ENCODE measurements at regions not wholly inside any gene's neighbourhood (a gene's known extent, or its start where the extent isn't known, plus 50 kb on each side); places are given as distances from the start of the nearest gene placed in this dataset.

DNA sequence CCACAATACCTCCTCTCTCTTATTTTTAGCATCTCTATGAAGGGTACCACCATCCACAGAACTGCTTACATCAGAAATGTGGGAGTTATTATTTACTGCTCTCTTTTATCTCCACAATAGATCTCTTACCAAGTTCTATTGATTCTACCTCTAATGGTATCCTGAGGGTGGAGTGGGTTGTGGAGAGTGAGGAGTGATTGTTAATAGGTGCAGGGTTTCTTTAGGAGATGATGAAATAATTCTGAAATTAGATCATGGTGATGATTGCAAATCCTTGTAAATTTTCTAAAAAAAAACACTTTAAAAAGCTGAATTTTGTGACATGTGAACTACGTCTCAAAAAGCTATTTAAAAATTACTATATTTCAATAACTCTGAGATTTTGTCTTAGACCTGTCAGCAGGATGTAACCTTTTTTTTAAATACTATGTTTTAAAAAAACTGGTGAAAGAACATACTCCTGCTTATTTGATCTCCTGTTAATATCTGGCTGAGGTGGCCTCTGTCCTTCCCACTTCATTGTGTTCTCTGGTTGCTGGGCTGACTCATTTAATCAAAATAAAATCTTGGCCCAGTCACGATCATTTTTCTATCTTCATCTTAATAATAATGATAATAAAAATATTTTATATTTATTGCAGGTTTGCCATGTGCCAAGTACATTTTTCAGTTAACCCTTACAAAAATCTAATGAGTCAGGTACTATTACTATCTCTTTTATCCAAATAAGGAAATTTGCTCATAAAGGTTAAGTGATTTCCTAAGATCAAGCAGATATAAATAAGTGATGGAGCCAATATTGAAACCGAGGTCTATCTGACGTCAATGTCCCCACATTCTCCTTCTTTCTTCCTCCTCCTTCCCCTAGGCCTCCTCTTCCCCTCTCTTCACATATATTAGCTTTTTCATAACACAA lies 73.5 kb downstream of the GLUD2 start:
- no peak for TF ChIP-seq CTCF (IDR thresholded peaks at IDR 0.05)
- ChIA-PET CTCF (no interaction called here), POLR2A (no interaction called here)
- Mint-ChIP-seq H3K4me3 (no peak overlapping the region), H3K9me3 (no peaks in the 10 kb centered on the region), H3K36me3 (ENCODE audit: low read depth) (no peaks in the 10 kb centered on the region), H3K4me1 (ENCODE audit: low read depth) (no peaks in the 10 kb centered on the region), H3K27me3 (no peaks in the 10 kb centered on the region), H3K27ac (no peak overlapping the region)
- no peaks in the 10 kb centered on the region for H3K4me1 ChIP-seq (ENCODE audit: insufficient read depth, low read length)
- no peaks in the 10 kb centered on the region for H3K36me3 ChIP-seq (ENCODE audit: insufficient read depth, low read length)
- H3K27ac ChIP-seq (ENCODE audit: low read depth in 1 of 2, low read length in 2 of 2): no peak overlapping the region
- no peak for DNase-seq
- no peak for ATAC-seq (ENCODE audit: poor library complexity)
- intact Hi-C loops (cut with DNase I, micrococcal nuclease): no loop called here
- no peak overlapping the region for H3K4me3 ChIP-seq (ENCODE audit: low read length)
- H3K9me3 ChIP-seq (ENCODE audit: control insufficient read depth in 1 of 2, insufficient read depth in 1 of 2, low read length in 2 of 2): no peaks in the 10 kb centered on the region
- H3K27me3 ChIP-seq (ENCODE audit: control insufficient read depth in 1 of 2, insufficient read depth in 2 of 2, low read length in 2 of 2): no peaks in the 10 kb centered on the region

- H3K4me3 ChIP-seq (ENCODE audit: low read length): no peak overlapping the region
- Mint-ChIP-seq H3K4me3 (no peak overlapping the region), H3K9me3 (no peaks in the 10 kb centered on the region), H3K36me3 (ENCODE audit: low read depth) (no peaks in the 10 kb centered on the region), H3K4me1 (ENCODE audit: low read depth) (no peaks in the 10 kb centered on the region), H3K27me3 (no peaks in the 10 kb centered on the region), H3K27ac (no peak overlapping the region)
- no peaks in the 10 kb centered on the region for H3K27me3 ChIP-seq (ENCODE audit: control insufficient read depth in 1 of 2, insufficient read depth in 2 of 2, low read length in 2 of 2)
- no peaks in the 10 kb centered on the region for H3K9me3 ChIP-seq (ENCODE audit: control insufficient read depth in 1 of 2, insufficient read depth in 1 of 2, low read length in 2 of 2)
- DNase-seq: no peak
- intact Hi-C loops (cut with DNase I, micrococcal nuclease): no loop called here
- ChIA-PET CTCF (no interaction called here), POLR2A (no interaction called here)
- no peaks in the 10 kb centered on the region for H3K4me1 ChIP-seq (ENCODE audit: insufficient read depth, low read length)
- H3K27ac ChIP-seq (ENCODE audit: low read depth in 1 of 2, low read length in 2 of 2): no peak overlapping the region
- no peak for TF ChIP-seq CTCF (IDR thresholded peaks at IDR 0.05)
- ATAC-seq (ENCODE audit: poor library complexity): no peak
- H3K36me3 ChIP-seq (ENCODE audit: insufficient read depth, low read length): no peaks in the 10 kb centered on the region
Measured at GRCh38 chrX:121122332-121122731, 74.9 kb downstream of the GLUD2 start.

DNA sequence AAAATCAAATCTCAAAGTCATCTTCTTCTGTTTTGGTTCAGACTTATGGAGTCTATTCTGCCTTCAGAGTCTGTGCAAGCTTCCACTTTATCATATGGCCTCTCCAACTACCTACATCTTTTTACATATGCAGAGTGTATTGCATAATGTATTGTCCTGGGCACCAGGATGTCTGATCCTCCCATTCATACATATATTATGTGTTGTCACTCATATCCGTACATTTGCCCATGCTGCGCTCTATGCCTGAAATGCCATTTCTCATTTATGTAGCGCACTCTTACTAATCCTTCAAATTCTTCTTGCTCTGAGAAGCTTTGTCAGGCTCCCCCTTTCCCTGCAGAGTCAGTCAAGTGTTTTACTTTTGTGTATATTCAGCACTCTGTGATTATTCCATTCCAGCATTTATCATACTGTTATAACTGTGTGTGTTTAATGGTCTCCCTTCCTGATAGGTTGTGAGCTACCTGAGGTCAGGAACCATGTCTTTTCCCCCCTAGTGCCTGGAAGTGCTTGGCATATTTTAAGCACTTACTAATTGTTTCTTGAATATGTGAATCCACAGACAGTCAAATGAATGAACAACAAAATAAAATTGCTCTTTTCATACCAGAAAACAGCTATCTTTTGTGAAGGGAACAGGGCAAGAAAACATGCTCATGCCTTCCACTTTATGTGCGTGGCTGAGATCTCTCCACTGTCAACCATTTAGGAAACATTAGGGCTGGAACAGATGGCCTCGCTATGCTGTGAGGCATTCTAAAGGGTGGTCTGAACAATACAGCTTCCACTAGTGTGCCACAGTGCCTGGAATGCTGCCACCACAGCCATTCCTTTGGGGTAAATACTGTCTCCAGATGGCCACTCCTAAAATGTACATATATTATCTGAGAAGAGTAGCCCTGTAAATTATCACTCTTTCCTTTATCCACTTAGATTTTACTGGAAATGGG lies 81.8 kb downstream of the GLUD2 start:
- no peak for ATAC-seq (ENCODE audit: poor library complexity)

More for the DNA sequence above, 81.8 kb downstream of the GLUD2 start:
- Histone ChIP-seq H3K9me3 (ENCODE audit: control insufficient read depth in 1 of 2, insufficient read depth in 1 of 2, low read length in 2 of 2) (no peaks in the 10 kb centered on the region), H3K4me3 (ENCODE audit: low read length) (no peak overlapping the region), H3K36me3 (ENCODE audit: insufficient read depth, low read length) (no peaks in the 10 kb centered on the region), H3K27me3 (ENCODE audit: control insufficient read depth in 1 of 2, insufficient read depth in 2 of 2, low read length in 2 of 2) (no peaks in the 10 kb centered on the region), H3K4me1 (ENCODE audit: insufficient read depth, low read length) (no peaks in the 10 kb centered on the region), H3K27ac (ENCODE audit: low read depth in 1 of 2, low read length in 2 of 2) (no peak overlapping the region)
- Mint-ChIP-seq H3K9me3 (no peaks in the 10 kb centered on the region), H3K4me1 (ENCODE audit: low read depth) (no peaks in the 10 kb centered on the region), H3K36me3 (ENCODE audit: low read depth) (no peaks in the 10 kb centered on the region), H3K4me3 (no peak overlapping the region), H3K27me3 (no peaks in the 10 kb centered on the region), H3K27ac (no peak overlapping the region)
- POLR2A ChIA-PET: no interaction called here
- intact Hi-C loops (cut with DNase I, micrococcal nuclease): no loop called here
- no peak for DNase-seq
- CTCF ChIA-PET: no interaction called here
- no peak for TF ChIP-seq CTCF (IDR thresholded peaks at IDR 0.05)
